CD14-positive monocyte (primary cell): ENCODE measurements at regions not wholly inside any gene's neighbourhood (a gene's known extent, or its start where the extent isn't known, plus 50 kb on each side); places are given as distances from the start of the nearest gene placed in this dataset.

Experiments
- DNase-seq, 3 donors: peaks; one replicate each; pipeline ENCODE4 v3.0.0-alpha.2; 2011 to 2022
- H2AFZ ChIP-seq: 2 replicates; pipeline ENCODE4 v1.6.0; 2012; ENCODE audit warnings: mild to moderate bottlenecking, low read depth, low read length, inconsistent platforms; ENCODE audit not compliant: insufficient read depth, poor library complexity, severe bottlenecking
- H3K27ac ChIP-seq, 2 donors: 1 replicate in 1 of 2; 2 replicates in 1 of 2; pipeline ENCODE4 v1.5.1; 2012 to 2013; ENCODE audit warnings: low read length in 2 of 2, control low read depth in 1 of 2, inconsistent platforms in 1 of 2, low read depth in 1 of 2, mild to moderate bottlenecking in 1 of 2
- H3K27me3 ChIP-seq, 2 donors: one replicate each; pipeline versions ENCODE4 v1.6.0 to v1.6.1; 2011 to 2013; ENCODE audit warnings: low read length in 2 of 2; ENCODE audit not compliant: control insufficient read depth in 2 of 2, insufficient read depth in 2 of 2
- H3K36me3 ChIP-seq, 2 donors: replicated peaks in 1 of 2; 1 replicate in 1 of 2; 2 replicates in 1 of 2; pipeline versions ENCODE4 v1.5.1 to v1.6.1; 2012 to 2013; ENCODE audit warnings: low read length in 2 of 2, control low read depth in 1 of 2, inconsistent platforms in 1 of 2, mild to moderate bottlenecking in 1 of 2; ENCODE audit not compliant: insufficient read depth in 2 of 2, control insufficient read depth in 1 of 2
- H3K4me1 ChIP-seq, 2 donors: 1 replicate in 1 of 2; 2 replicates in 1 of 2; pipeline versions ENCODE4 v1.5.1 to v1.6.1; 2012 to 2013; ENCODE audit warnings: low read length in 2 of 2, control low read depth in 1 of 2, inconsistent platforms in 1 of 2, mild to moderate bottlenecking in 1 of 2, moderate library complexity in 1 of 2; ENCODE audit not compliant: insufficient read depth in 2 of 2, control insufficient read depth in 1 of 2
- H3K4me2 ChIP-seq: replicated peaks from 2 replicates; pipeline ENCODE3; 2012; ENCODE audit warnings: low read length, moderate library complexity, mild to moderate bottlenecking; ENCODE audit not compliant: poor library complexity, severe bottlenecking; ENCODE audit errors: extremely low read depth
- H3K4me3 ChIP-seq, 3 experiments: fragments of 200-600 bp in 1 of 3; sonication (generic) in 1 of 3; replicated peaks in 1 of 3; 1 replicate in 2 of 3; 2 replicates in 1 of 3; pipeline ENCODE4 v1.5.1; 2011 to 2013; ENCODE audit warnings: low read length in 3 of 3, mild to moderate bottlenecking in 3 of 3, control low read depth in 2 of 3, low read depth in 2 of 3, inconsistent platforms in 1 of 3, moderate library complexity in 1 of 3
- H3K79me2 ChIP-seq: 2 replicates; pipeline ENCODE4 v1.6.0; 2012; ENCODE audit warnings: mild to moderate bottlenecking, control low read depth, inconsistent platforms, low read length, moderate library complexity; ENCODE audit not compliant: insufficient read depth
- H3K9ac ChIP-seq: 2 replicates; pipeline ENCODE4 v1.6.0; 2017; ENCODE audit warnings: low read length, mild to moderate bottlenecking; ENCODE audit not compliant: insufficient read depth, poor library complexity, severe bottlenecking
- H3K9me3 ChIP-seq, 2 donors: replicated peaks in 1 of 2; 1 replicate in 1 of 2; 2 replicates in 1 of 2; pipeline versions ENCODE4 v1.5.1 to v1.6.1; 2012 to 2013; ENCODE audit warnings: low read length in 2 of 2, control low read depth in 1 of 2; ENCODE audit not compliant: control insufficient read depth in 1 of 2, insufficient read depth in 1 of 2
- H4K20me1 ChIP-seq: 2 replicates; pipeline ENCODE4 v1.6.0; 2012; ENCODE audit warnings: mild to moderate bottlenecking, low read length, control low read depth, moderate library complexity; ENCODE audit not compliant: insufficient read depth
- H3K27ac Mint-ChIP-seq, 7 donors: one replicate each; pipeline ENCODE4 v1.8.0; 2020; ENCODE audit warnings: mild to moderate bottlenecking in 7 of 7, mixed read lengths in 7 of 7, moderate library complexity in 6 of 7, inconsistent platforms in 2 of 7
- H3K27me3 Mint-ChIP-seq, 3 donors: one replicate each; pipeline ENCODE4 v1.8.0; 2021 to 2022; ENCODE audit warnings: low read depth in 3 of 3, mild to moderate bottlenecking in 3 of 3, mixed read lengths in 3 of 3, moderate library complexity in 3 of 3, inconsistent platforms in 1 of 3
- H3K36me3 Mint-ChIP-seq, 2 donors: one replicate each; pipeline ENCODE4 v1.8.0; 2020; ENCODE audit warnings: mixed read lengths in 2 of 2, inconsistent platforms in 1 of 2, mild to moderate bottlenecking in 1 of 2
- H3K4me1 Mint-ChIP-seq: one replicate; pipeline ENCODE4 v1.8.0; 2020; ENCODE audit warnings: mild to moderate bottlenecking, mixed read lengths
- H3K4me3 Mint-ChIP-seq, 2 donors: one replicate each; pipeline ENCODE4 v1.8.0; 2020; ENCODE audit warnings: mild to moderate bottlenecking in 2 of 2, mixed read lengths in 2 of 2, moderate library complexity in 1 of 2
- H3K9me3 Mint-ChIP-seq, 7 donors: one replicate each; pipeline ENCODE4 v1.8.0; 2020 to 2022; ENCODE audit warnings: mixed read lengths in 7 of 7, mild to moderate bottlenecking in 6 of 7, moderate library complexity in 6 of 7, inconsistent platforms in 2 of 7
- WGBS: methylation state at CpG from one replicate; pipeline ENCODE4 v1.1.5; 2013; ENCODE audit warnings: missing lambda C conversion rate; ENCODE audit not compliant: insufficient coverage; 5-methylcytosine and 5-hydroxymethylcytosine counted together
- intact Hi-C, 2 donors: fragments of 100-400 bp; cut with micrococcal nuclease; formaldehyde crosslinking; loops; one replicate each; pipeline versions ENCODE4 v1.15.0 to v1.15.1; 2023
- TF ChIP-seq, protein P1 (sequence below): fragments of 200-600 bp; IDR thresholded peaks from one replicate; pipeline ENCODE4 v1.8.0; 2022; ENCODE audit warnings: antibody characterized with exemption, mild to moderate bottlenecking

DNA sequence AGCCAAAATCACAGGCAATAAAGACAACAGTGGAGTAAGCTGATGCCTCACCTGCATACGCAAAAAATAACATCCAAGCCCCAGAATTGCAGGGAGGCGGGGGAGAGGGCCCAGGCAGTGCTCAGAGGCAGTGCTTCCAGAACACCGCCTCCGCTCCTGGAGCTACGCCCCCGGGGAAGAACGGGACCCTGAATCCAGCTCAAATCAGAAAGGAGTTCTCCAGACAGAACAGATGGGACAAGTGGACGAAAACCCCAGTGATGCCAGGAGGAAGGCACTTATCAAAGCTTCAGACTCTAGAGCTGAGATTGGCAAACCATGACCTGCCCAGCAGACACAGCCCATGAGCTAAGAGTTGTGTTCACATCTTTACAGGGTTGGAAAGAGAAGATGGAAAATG lies 683.9 kb downstream of the TBC1D22A start:
- intact Hi-C loops, result no loop called here
- no peak overlapping the region for H3K27ac Mint-ChIP-seq

DNA sequence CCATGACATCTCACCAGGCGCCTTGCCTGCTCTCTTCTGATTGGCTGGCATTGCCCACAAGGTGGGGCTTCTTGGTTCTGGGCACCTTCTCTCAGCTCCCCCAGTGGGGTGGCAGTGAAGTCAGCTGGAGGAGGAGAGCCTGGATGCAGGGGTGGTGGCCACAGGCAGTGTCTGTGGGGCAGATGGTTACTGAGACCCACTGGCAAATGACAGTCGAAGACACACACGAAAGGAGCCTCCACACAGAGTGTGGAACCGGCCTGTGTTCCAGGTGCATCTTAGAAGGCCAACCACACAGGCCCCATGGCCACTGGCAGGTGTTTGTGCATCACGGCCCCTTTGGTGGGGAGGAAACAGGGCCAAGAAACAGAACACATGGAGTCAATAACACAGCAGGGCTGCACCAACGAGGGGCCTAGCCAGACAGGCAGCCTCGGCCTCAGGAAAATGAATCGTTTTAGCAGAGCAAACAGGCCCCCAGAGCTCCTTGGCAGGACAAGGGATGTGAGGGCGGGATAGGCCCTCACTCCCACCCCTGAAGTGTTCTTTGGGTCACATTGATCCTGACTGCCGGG lies 683.4 kb downstream of the TBC1D22A start:
- peaks cover 33 to 41% of the 10 kb centered on the region in 2 donors for H3K9me3 ChIP-seq
- Mint-ChIP-seq H3K4me3 (no peak overlapping the region), H3K9me3 (peaks cover 7 to 33% (median 24%) of the 10 kb centered on the region in 7 donors), H3K27ac (no peak overlapping the region), H3K36me3 (no peaks in the 10 kb centered on the region), H3K4me1 (no peaks in the 10 kb centered on the region), H3K27me3 (peaks cover 0 to 3% (median 3%) of the 10 kb centered on the region in 3 donors)
- no peak for DNase-seq
- no peaks in the 10 kb centered on the region for H3K79me2 ChIP-seq
- H3K27me3 ChIP-seq, result no peaks in the 10 kb centered on the region
- H3K4me1 ChIP-seq, result no peaks in the 10 kb centered on the region
- H3K4me2 ChIP-seq, result no peak overlapping the region
- H4K20me1 ChIP-seq, result no peaks in the 10 kb centered on the region
- no peak overlapping the region for H3K9ac ChIP-seq
- no peak overlapping the region for H3K27ac ChIP-seq
- intact Hi-C loops, result no loop called here
- 87% methylated on average over 9 of the region's 10 CpGs for WGBS
- no peaks in the 10 kb centered on the region for H3K36me3 ChIP-seq
- H3K4me3 ChIP-seq, result no peak overlapping the region
- H2AFZ ChIP-seq, result no peak overlapping the region
- TF ChIP-seq, protein P1, sequence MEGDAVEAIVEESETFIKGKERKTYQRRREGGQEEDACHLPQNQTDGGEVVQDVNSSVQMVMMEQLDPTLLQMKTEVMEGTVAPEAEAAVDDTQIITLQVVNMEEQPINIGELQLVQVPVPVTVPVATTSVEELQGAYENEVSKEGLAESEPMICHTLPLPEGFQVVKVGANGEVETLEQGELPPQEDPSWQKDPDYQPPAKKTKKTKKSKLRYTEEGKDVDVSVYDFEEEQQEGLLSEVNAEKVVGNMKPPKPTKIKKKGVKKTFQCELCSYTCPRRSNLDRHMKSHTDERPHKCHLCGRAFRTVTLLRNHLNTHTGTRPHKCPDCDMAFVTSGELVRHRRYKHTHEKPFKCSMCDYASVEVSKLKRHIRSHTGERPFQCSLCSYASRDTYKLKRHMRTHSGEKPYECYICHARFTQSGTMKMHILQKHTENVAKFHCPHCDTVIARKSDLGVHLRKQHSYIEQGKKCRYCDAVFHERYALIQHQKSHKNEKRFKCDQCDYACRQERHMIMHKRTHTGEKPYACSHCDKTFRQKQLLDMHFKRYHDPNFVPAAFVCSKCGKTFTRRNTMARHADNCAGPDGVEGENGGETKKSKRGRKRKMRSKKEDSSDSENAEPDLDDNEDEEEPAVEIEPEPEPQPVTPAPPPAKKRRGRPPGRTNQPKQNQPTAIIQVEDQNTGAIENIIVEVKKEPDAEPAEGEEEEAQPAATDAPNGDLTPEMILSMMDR, result no peak

More for the DNA sequence above, 683.9 kb downstream of the TBC1D22A start:
- Mint-ChIP-seq H3K4me3 (no peak overlapping the region), H3K4me1 (no peaks in the 10 kb centered on the region), H3K36me3 (no peaks in the 10 kb centered on the region), H3K27me3 (peaks cover 0 to 3% (median 3%) of the 10 kb centered on the region in 3 donors), H3K9me3 (peaks cover 7 to 31% (median 24%) of the 10 kb centered on the region in 7 donors)
- Histone ChIP-seq H3K4me1 (no peaks in the 10 kb centered on the region), H3K4me2 (no peak overlapping the region), H3K27me3 (no peaks in the 10 kb centered on the region), H3K79me2 (no peaks in the 10 kb centered on the region), H3K27ac (no peak overlapping the region), H4K20me1 (no peaks in the 10 kb centered on the region), H3K9me3 (peaks cover 32 to 37% of the 10 kb centered on the region in 2 donors), H3K9ac (no peak overlapping the region), H3K36me3 (no peaks in the 10 kb centered on the region), H3K4me3 (no peak overlapping the region), H2AFZ (no peak overlapping the region)
- TF ChIP-seq, protein P1, result no peak
- DNase-seq, result no peak
- WGBS, result 93% methylated on average over 8 of the region's 8 CpGs
